ENCODE measurements at regions not wholly inside any gene's neighbourhood (a gene's known extent, or its start where the extent isn't known, plus 50 kb on each side); places are given as distances from the start of the nearest gene placed in this dataset.

DNA sequence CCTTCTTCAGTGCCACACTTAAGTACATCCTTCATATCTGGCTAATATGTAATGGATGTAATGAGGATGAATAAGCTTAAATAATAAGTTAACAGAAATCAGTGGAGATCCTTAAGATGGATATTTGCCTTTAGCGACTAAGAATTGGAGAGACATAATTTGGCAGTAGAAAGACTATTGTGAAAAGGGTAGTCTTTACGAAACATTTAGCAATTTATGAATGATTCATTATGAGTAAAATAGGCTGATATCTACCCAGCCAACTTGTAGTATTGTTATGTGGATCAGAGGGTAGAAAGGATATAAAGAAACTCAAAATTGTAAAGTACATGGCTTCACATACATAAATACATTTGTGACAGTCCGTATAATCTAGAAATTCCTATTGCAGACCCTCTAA is 2371.8 kb downstream of the PCDH7 start:
- TF ChIP-seq, protein P1, sequence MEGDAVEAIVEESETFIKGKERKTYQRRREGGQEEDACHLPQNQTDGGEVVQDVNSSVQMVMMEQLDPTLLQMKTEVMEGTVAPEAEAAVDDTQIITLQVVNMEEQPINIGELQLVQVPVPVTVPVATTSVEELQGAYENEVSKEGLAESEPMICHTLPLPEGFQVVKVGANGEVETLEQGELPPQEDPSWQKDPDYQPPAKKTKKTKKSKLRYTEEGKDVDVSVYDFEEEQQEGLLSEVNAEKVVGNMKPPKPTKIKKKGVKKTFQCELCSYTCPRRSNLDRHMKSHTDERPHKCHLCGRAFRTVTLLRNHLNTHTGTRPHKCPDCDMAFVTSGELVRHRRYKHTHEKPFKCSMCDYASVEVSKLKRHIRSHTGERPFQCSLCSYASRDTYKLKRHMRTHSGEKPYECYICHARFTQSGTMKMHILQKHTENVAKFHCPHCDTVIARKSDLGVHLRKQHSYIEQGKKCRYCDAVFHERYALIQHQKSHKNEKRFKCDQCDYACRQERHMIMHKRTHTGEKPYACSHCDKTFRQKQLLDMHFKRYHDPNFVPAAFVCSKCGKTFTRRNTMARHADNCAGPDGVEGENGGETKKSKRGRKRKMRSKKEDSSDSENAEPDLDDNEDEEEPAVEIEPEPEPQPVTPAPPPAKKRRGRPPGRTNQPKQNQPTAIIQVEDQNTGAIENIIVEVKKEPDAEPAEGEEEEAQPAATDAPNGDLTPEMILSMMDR (IDR thresholded peaks at IDR 0.05), result no peak
- no peak for TF ChIP-seq POLR2A (IDR thresholded peaks at IDR 0.05)
